PFSK-1 (cell line): ENCODE measurements at regions not wholly inside any gene's neighbourhood (a gene's known extent, or its start where the extent isn't known, plus 50 kb on each side); places are given as distances from the start of the nearest gene placed in this dataset.

Experiments
- FOXP2 ChIP-seq: optimal IDR thresholded peaks from 2 replicates; pipeline ENCODE3; 2011; ENCODE audit warnings: borderline replicate concordance, control low read depth, inconsistent platforms; ENCODE audit not compliant: insufficient read depth; ENCODE audit errors: extremely low read length, extremely low read depth
- TAF1 ChIP-seq: IDR thresholded peaks from 2 replicates; pipeline ENCODE4 v1.6.1; 2012; ENCODE audit warnings: low read length, control low read depth, borderline replicate concordance; ENCODE audit not compliant: insufficient read depth

- TF ChIP-seq FOXP2 (no peak), TAF1 (no peak)
Measured at GRCh38 chr2:219864154-219864553, 236.7 kb downstream of the SLC4A3 start.
